PFSK-1 (cell line): ENCODE measurements at regions not wholly inside any gene's neighbourhood (a gene's known extent, or its start where the extent isn't known, plus 50 kb on each side); places are given as distances from the start of the nearest gene placed in this dataset.

Source experiments
- POLR2AphosphoS5 ChIP-seq: IDR thresholded peaks from 2 replicates; pipeline ENCODE4 v1.6.1; 2012; ENCODE audit warnings: low read depth, mild to moderate bottlenecking, control low read depth, low read length, moderate library complexity
- REST ChIP-seq, 2 experiments: IDR thresholded peaks; 2 replicates each; pipeline versions ENCODE4 v1.6.1 to v1.8.0; 2011 to 2012; ENCODE audit warnings: low read depth in 2 of 2, low read length in 2 of 2, control low read depth in 1 of 2, inconsistent platforms in 1 of 2, mild to moderate bottlenecking in 1 of 2, moderate library complexity in 1 of 2; ENCODE audit not compliant: insufficient read depth in 1 of 2
- SIN3A ChIP-seq: IDR thresholded peaks from 2 replicates; pipeline ENCODE4 v1.6.1; 2012; ENCODE audit warnings: mild to moderate bottlenecking, low read length, moderate library complexity, borderline replicate concordance; ENCODE audit not compliant: insufficient read depth
- TAF1 ChIP-seq: IDR thresholded peaks from 2 replicates; pipeline ENCODE4 v1.6.1; 2012; ENCODE audit warnings: low read length, control low read depth, borderline replicate concordance; ENCODE audit not compliant: insufficient read depth

GRCh38 chr5:2696156-2696807, 55.2 kb downstream of the IRX2 start:
- TF ChIP-seq POLR2AphosphoS5 (no peak), TAF1 (no peak), SIN3A (no peak), REST (IDR thresholded peaks at IDR 0.05; ENCODE audit: insufficient read depth in 1 of 2, low read depth in 2 of 2, low read length in 2 of 2) (no peak)
